ENCODE measurements at regions not wholly inside any gene's neighbourhood (a gene's known extent, or its start where the extent isn't known, plus 50 kb on each side); places are given as distances from the start of the nearest gene placed in this dataset.

- DNase-seq (ENCODE audit: low spot score) (no peak), ATAC-seq (no peak)
- intact Hi-C loops (cut with DNase I) = no loop called here
Observed at GRCh38 chr5:165795073-165795472, 2289.7 kb downstream of the MAT2B start.

- intact Hi-C loops (cut with DNase I) = loop anchor here (5.0 kb wide), 1 partner anchor 1237 kb away; no protein-coding TSS in a partner anchor
- ATAC-seq (no peak), DNase-seq (ENCODE audit: low spot score) (no peak)
Observed at GRCh38 chr5:165805756-165806155, 2300.3 kb downstream of the MAT2B start.

GRCh38 chr5:165808335-165808734 lies 2302.9 kb downstream of the MAT2B start:
- intact Hi-C loops (cut with DNase I) = loop anchor here (5.0 kb wide), 1 partner anchor 1234 kb away; no protein-coding TSS in a partner anchor
- ATAC-seq (no peak), DNase-seq (ENCODE audit: low spot score) (no peak)

- intact Hi-C loops (cut with DNase I) = loop anchor here (5.0 kb wide), 1 partner anchor 1232 kb away; no protein-coding TSS in a partner anchor
- no peak for ATAC-seq
- no peak for DNase-seq (ENCODE audit: low spot score)
Observed at GRCh38 chr5:165809914-165810313, 2304.5 kb downstream of the MAT2B start.

GRCh38 chr5:165829504-165829903 lies 2324.1 kb downstream of the MAT2B start:
- intact Hi-C loops (cut with DNase I) = no loop called here

GRCh38 chr5:165834891-165835290 lies 2329.5 kb downstream of the MAT2B start:
- DNase-seq (ENCODE audit: low spot score) = no peak
- ATAC-seq = no peak
- intact Hi-C loops (cut with DNase I) = no loop called here

More at GRCh38 chr5:165829504-165829903, 2324.1 kb downstream of the MAT2B start:
- no peak for DNase-seq (ENCODE audit: low spot score)
- no peak for ATAC-seq

- DNase-seq (ENCODE audit: low spot score) = no peak
- no peak for ATAC-seq
- intact Hi-C loops (cut with DNase I) = no loop called here
Observed at GRCh38 chr5:165836046-165836445, 2330.6 kb downstream of the MAT2B start.

GRCh38 chr5:165837286-165837685 lies 2331.9 kb downstream of the MAT2B start:
- intact Hi-C loops (cut with DNase I) = no loop called here
- ATAC-seq (no peak), DNase-seq (ENCODE audit: low spot score) (no peak)

- ATAC-seq = no peak
- no peak for DNase-seq (ENCODE audit: low spot score)
- intact Hi-C loops (cut with DNase I) = no loop called here
Observed at GRCh38 chr5:165844571-165844970, 2339.2 kb downstream of the MAT2B start.

- DNase-seq (ENCODE audit: low spot score) (no peak), ATAC-seq (no peak)
- intact Hi-C loops (cut with DNase I) = no loop called here
Observed at GRCh38 chr5:165858118-165858517, 2352.7 kb downstream of the MAT2B start.

- intact Hi-C loops (cut with DNase I) = no loop called here
- ATAC-seq (no peak), DNase-seq (ENCODE audit: low spot score) (no peak)
Observed at GRCh38 chr5:165859251-165859650, 2353.8 kb downstream of the MAT2B start.

GRCh38 chr5:165863239-165863638 lies 2357.8 kb downstream of the MAT2B start:
- no peak for DNase-seq (ENCODE audit: low spot score)
- intact Hi-C loops (cut with DNase I) = no loop called here
- no peak for ATAC-seq

- DNase-seq (ENCODE audit: low spot score) (no peak), ATAC-seq (no peak)
- intact Hi-C loops (cut with DNase I) = no loop called here
Observed at GRCh38 chr5:165871291-165871690, 2365.9 kb downstream of the MAT2B start.

- no peak for DNase-seq (ENCODE audit: low spot score)
- intact Hi-C loops (cut with DNase I) = no loop called here
- ATAC-seq = no peak
Observed at GRCh38 chr5:165874851-165875250, 2369.4 kb downstream of the MAT2B start.

- no peak for DNase-seq (ENCODE audit: low spot score)
- intact Hi-C loops (cut with DNase I) = no loop called here
- ATAC-seq = no peak
Observed at GRCh38 chr5:165876538-165876937, 2371.1 kb downstream of the MAT2B start.

- intact Hi-C loops (cut with DNase I) = no loop called here
- DNase-seq (ENCODE audit: low spot score) = no peak
- ATAC-seq = no peak
Observed at GRCh38 chr5:165877475-165877874, 2372.1 kb downstream of the MAT2B start.

- intact Hi-C loops (cut with DNase I) = no loop called here
- DNase-seq (ENCODE audit: low spot score) (no peak), ATAC-seq (no peak)
Observed at GRCh38 chr5:165881259-165881658, 2375.8 kb downstream of the MAT2B start.

- ATAC-seq = no peak
- DNase-seq (ENCODE audit: low spot score) = no peak
- intact Hi-C loops (cut with DNase I) = no loop called here
Observed at GRCh38 chr5:165882099-165882498, 2376.7 kb downstream of the MAT2B start.

GRCh38 chr5:165885623-165886350 lies 2380.4 kb downstream of the MAT2B start:
- intact Hi-C loops (cut with DNase I) = no loop called here
- ATAC-seq = no peak
- DNase-seq (ENCODE audit: low spot score) = no peak

- DNase-seq (ENCODE audit: low spot score) (no peak), ATAC-seq (no peak)
- intact Hi-C loops (cut with DNase I) = no loop called here
Observed at GRCh38 chr5:165887147-165887546, 2381.7 kb downstream of the MAT2B start.

GRCh38 chr5:165892383-165892782 lies 2387.0 kb downstream of the MAT2B start:
- DNase-seq (ENCODE audit: low spot score) (no peak), ATAC-seq (no peak)
- intact Hi-C loops (cut with DNase I) = no loop called here

Measured in sciatic nerve (tissue), 2 donors.